Progenitor cell of endocrine pancreas (in vitro differentiated cells): ENCODE measurements at regions not wholly inside any gene's neighbourhood (a gene's known extent, or its start where the extent isn't known, plus 50 kb on each side); places are given as distances from the start of the nearest gene placed in this dataset.

Source experiments
- DNase-seq: peaks from one replicate; pipeline ENCODE4 v3.0.0; 2021; ENCODE audit warnings: low spot score; ENCODE audit not compliant: unreplicated experiment
- H3K27ac Mint-ChIP-seq: 2 replicates; pipeline ENCODE4 v1.8.0; 2021; ENCODE audit warnings: mild to moderate bottlenecking, moderate library complexity, mixed read lengths
- H3K27me3 Mint-ChIP-seq: 2 replicates; pipeline ENCODE4 v1.8.0; 2021; ENCODE audit warnings: mixed read lengths
- H3K36me3 Mint-ChIP-seq: 2 replicates; pipeline ENCODE4 v1.8.0; 2022; ENCODE audit warnings: mixed read lengths; ENCODE audit not compliant: insufficient read depth
- H3K4me1 Mint-ChIP-seq: 2 replicates; pipeline ENCODE4 v1.8.0; 2021; ENCODE audit warnings: low read depth, mixed read lengths
- H3K4me3 Mint-ChIP-seq: 2 replicates; pipeline ENCODE4 v1.8.0; 2021; ENCODE audit warnings: low read depth, mild to moderate bottlenecking, moderate library complexity, mixed read lengths
- H3K9me3 Mint-ChIP-seq: 2 replicates; pipeline ENCODE4 v1.8.0; 2021; ENCODE audit warnings: low read depth, mixed read lengths
- TF ChIP-seq, protein P1 (sequence below): fragments of 200-600 bp; sonication (generic); IDR thresholded peaks from one replicate; pipeline ENCODE4 v1.5.0; 2021; ENCODE audit warnings: antibody characterized with exemption, mild to moderate bottlenecking; ENCODE audit not compliant: unreplicated experiment

DNA sequence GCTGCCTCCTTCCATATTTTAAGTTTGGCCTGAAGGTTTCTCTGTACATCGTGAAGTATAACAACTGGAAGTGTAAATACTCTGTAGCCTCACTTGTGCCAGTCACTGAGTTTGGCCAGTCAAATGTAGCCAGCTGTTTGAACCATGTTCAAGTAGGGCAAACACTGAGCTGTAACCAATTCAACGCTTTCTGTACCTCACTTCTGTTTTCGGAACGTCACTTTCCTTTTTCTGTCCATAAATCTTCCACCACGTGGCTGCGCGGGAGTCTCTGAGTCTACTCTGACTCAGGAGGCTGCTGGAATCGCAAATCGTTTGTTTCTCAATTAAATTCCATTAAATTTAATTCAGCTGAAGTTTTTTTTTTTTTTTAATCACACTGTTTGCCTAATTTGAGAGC lies 88.8 kb upstream of the RARB start:
- no peak overlapping the region for H3K27ac Mint-ChIP-seq

DNA sequence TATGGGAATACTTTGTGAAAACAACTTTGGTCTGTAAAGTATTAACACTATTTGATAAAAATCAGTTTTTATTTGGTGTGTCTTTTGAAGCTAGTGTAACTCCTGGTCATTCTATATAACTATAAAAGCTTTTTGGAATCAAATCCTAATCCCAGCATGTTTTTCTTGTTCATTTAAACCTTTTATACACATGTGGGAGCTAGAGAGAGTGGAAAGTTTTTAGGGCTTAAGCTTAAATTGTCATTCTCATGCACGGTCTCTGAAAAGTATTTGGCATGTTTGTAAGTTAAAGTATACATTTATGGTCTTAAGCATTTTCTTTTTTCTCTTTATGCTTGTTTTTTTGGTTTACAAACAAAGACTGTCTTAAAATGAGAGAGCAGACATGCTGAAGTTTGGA lies 83.4 kb upstream of the RARB start:
- no peak overlapping the region for H3K27ac Mint-ChIP-seq
- H3K9me3 Mint-ChIP-seq = peaks cover 3% of the 10 kb centered on the region
- no peak overlapping the region for H3K4me3 Mint-ChIP-seq
- no peaks in the 10 kb centered on the region for H3K36me3 Mint-ChIP-seq
- H3K27me3 Mint-ChIP-seq = no peaks in the 10 kb centered on the region
- peaks cover 2% of the 10 kb centered on the region for H3K4me1 Mint-ChIP-seq
- TF ChIP-seq, protein P1, sequence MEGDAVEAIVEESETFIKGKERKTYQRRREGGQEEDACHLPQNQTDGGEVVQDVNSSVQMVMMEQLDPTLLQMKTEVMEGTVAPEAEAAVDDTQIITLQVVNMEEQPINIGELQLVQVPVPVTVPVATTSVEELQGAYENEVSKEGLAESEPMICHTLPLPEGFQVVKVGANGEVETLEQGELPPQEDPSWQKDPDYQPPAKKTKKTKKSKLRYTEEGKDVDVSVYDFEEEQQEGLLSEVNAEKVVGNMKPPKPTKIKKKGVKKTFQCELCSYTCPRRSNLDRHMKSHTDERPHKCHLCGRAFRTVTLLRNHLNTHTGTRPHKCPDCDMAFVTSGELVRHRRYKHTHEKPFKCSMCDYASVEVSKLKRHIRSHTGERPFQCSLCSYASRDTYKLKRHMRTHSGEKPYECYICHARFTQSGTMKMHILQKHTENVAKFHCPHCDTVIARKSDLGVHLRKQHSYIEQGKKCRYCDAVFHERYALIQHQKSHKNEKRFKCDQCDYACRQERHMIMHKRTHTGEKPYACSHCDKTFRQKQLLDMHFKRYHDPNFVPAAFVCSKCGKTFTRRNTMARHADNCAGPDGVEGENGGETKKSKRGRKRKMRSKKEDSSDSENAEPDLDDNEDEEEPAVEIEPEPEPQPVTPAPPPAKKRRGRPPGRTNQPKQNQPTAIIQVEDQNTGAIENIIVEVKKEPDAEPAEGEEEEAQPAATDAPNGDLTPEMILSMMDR = no peak
- DNase-seq = no peak

More for the DNA sequence above, 88.8 kb upstream of the RARB start:
- DNase-seq = no peak
- Mint-ChIP-seq H3K4me3 (no peak overlapping the region), H3K4me1 (peaks cover 2% of the 10 kb centered on the region), H3K27me3 (no peaks in the 10 kb centered on the region), H3K9me3 (no peaks in the 10 kb centered on the region), H3K36me3 (no peaks in the 10 kb centered on the region)
- TF ChIP-seq, protein P1 = no peak

DNA sequence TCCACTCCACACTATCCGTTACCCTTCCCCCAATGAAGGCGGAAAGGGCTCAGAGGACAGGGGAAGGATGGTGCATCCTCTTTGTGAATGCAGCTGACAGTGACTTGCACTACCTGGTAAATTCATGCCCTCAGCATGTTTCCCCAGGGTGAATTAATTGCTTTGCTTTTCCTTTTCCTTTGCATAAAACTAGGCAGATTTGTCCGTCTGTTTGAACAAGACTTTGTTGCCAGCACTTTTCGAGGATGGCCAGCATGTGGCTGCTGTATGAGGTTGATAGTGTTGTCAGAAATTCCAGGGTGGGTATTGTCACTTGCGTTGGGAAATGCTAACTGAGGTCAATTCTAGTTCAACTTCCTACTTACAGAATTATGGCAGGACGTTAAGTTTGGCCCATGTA lies 79.0 kb upstream of the RARB start:
- H3K4me3 Mint-ChIP-seq = no peak overlapping the region
- H3K4me1 Mint-ChIP-seq = peaks cover 10% of the 10 kb centered on the region
- H3K27ac Mint-ChIP-seq = no peak overlapping the region
- no peak for DNase-seq
- H3K36me3 Mint-ChIP-seq = no peaks in the 10 kb centered on the region
- no peaks in the 10 kb centered on the region for H3K27me3 Mint-ChIP-seq
- TF ChIP-seq, protein P1 = no peak
- H3K9me3 Mint-ChIP-seq = peaks cover 3% of the 10 kb centered on the region

DNA sequence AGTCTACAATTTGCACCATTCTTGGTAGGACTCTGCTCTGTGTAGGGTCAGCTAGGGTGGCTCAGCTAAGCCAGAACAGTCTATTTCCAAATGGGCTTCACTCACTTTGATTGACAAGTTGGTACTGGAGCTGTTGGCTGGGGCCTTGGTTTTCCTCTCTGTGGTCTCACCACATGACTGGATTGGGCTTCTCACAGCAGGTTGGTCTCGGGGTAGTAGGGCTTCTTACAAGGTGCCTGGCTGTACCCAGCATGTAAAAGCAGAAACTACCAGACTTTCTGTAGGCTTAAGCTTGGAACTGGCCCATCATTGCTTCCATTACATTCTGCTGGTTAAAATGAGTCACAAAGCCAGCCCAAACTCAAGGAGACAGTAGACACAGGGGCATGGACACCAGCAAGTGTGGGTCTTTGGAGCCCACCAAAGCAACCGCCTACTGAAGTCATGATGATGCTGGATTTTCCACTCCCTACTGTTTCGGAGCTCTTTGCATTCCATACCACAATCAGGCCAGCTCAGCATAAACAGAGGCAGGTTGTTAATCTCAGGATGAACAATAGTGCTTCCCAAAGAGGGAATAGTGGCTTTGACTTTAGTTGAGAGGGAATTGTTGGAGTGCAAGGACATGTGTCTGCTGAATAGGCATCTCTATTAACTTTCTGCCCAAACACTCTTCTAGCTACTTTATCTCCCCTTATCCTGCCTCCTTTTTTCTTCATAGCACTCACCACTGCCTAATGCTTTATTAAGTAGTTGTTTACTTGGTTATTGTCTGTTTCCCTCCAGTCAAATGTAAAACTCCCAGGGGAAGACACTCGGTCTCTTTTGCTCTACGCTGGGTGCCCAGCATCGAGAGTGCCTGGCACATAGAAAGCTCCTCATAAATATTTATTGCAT lies 78.0 kb upstream of the RARB start:
- Mint-ChIP-seq H3K27ac (no peak overlapping the region), H3K27me3 (no peaks in the 10 kb centered on the region)
- TF ChIP-seq, protein P1 = no peak

DNA sequence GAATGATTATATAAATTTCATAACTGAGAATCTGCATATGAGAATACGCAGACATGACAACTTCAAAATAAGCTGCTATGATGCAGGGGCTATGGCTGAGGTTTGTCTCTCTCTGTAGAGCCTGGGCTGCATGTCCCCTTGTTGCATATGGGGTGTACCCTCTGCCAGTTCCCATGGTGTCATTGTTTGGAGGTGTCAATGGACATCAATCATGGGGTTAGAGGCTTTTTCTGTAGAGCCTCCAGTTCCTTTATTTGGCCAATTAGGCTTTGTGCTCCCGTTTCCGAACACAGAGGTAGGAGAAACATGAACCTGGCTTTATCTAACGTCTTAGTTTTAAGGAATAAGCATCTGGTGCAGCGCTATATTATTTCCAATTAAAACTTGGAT lies 77.3 kb upstream of the RARB start:
- Mint-ChIP-seq H3K9me3 (peaks cover 3% of the 10 kb centered on the region), H3K36me3 (no peaks in the 10 kb centered on the region), H3K27me3 (no peaks in the 10 kb centered on the region), H3K27ac (no peak overlapping the region), H3K4me3 (no peak overlapping the region), H3K4me1 (peaks cover 10% of the 10 kb centered on the region)
- no peak for DNase-seq
- TF ChIP-seq, protein P1 = no peak

More for the DNA sequence above, 78.0 kb upstream of the RARB start:
- Mint-ChIP-seq H3K4me3 (no peak overlapping the region), H3K36me3 (no peaks in the 10 kb centered on the region), H3K9me3 (peaks cover 3% of the 10 kb centered on the region), H3K4me1 (peaks cover 10% of the 10 kb centered on the region)
- DNase-seq = no peak
